AG04449 (cell line): ENCODE measurements at regions not wholly inside any gene's neighbourhood (a gene's known extent, or its start where the extent isn't known, plus 50 kb on each side); places are given as distances from the start of the nearest gene placed in this dataset.

Experiments used
- CTCF ChIA-PET: fragments of 350-600 bp; formaldehyde crosslinking; extraction: SDS; loops from one replicate; lab custom pipeline; 2021; ENCODE audit warnings: antibody characterized with exemption; lab: Yijun Ruan, JAX
- POLR2A ChIA-PET: fragments of 400-600, 350-600 bp; formaldehyde crosslinking; extraction: SDS; loops from one replicate; lab custom pipeline; 2020; ENCODE audit warnings: antibody characterized with exemption, inconsistent platforms; lab: Yijun Ruan, JAX
- DNase-seq: peaks from one replicate; pipeline ENCODE4 v3.0.0-alpha.2; 2010; ENCODE audit warnings: low read depth, low spot score
- H3K4me3 ChIP-seq: 2 replicates; pipeline ENCODE4 v1.5.1; 2011; ENCODE audit warnings: low read depth, mild to moderate bottlenecking, control low read depth, low read length
- CTCF ChIP-seq: IDR thresholded peaks from one replicate; pipeline ENCODE4 v1.5.1; 2011; ENCODE audit warnings: mild to moderate bottlenecking, moderate library complexity, low read length, control low read depth, inconsistent platforms; ENCODE audit not compliant: insufficient read depth; ENCODE audit errors: missing control alignments

- CTCF ChIA-PET: no interaction called here
- TF ChIP-seq CTCF: no peak
- POLR2A ChIA-PET: no interaction called here
- H3K4me3 ChIP-seq: no peak overlapping the region
- no peak for DNase-seq
These were observed 115.1 kb upstream of the CD180 start for GRCh38 chr5:67311701-67312100.

GRCh38 chr5:67311208-67311607 is 114.6 kb upstream of the CD180 start:
- CTCF ChIA-PET: no interaction called here
- TF ChIP-seq CTCF: no peak
- POLR2A ChIA-PET: no interaction called here
- no peak overlapping the region for H3K4me3 ChIP-seq
- no peak for DNase-seq

- no peak for TF ChIP-seq CTCF
- CTCF ChIA-PET: no interaction called here
- no peak overlapping the region for H3K4me3 ChIP-seq
- DNase-seq: no peak
- POLR2A ChIA-PET: no interaction called here
These were observed 114.1 kb upstream of the CD180 start for GRCh38 chr5:67310740-67311139.

- ChIA-PET POLR2A (no interaction called here), CTCF (no interaction called here)
- no peak for DNase-seq
- no peak for TF ChIP-seq CTCF
- H3K4me3 ChIP-seq: no peak overlapping the region
These were observed 113.6 kb upstream of the CD180 start for GRCh38 chr5:67310169-67310568.

GRCh38 chr5:67308988-67309688 is 112.5 kb upstream of the CD180 start:
- no peak overlapping the region for H3K4me3 ChIP-seq
- no peak for TF ChIP-seq CTCF
- POLR2A ChIA-PET: no interaction called here
- CTCF ChIA-PET: no interaction called here
- DNase-seq: no peak

- no peak for TF ChIP-seq CTCF
- DNase-seq: no peak
- CTCF ChIA-PET: interaction anchor here (1.1 kb wide), 1 partner anchor 16 kb away, joined by 3 read pairs; no protein-coding TSS in a partner anchor
- H3K4me3 ChIP-seq: no peak overlapping the region
- POLR2A ChIA-PET: no interaction called here
These were observed 110.5 kb upstream of the CD180 start for GRCh38 chr5:67306965-67307607.
